PC-9 (cell line): ENCODE measurements at regions not wholly inside any gene's neighbourhood (a gene's known extent, or its start where the extent isn't known, plus 50 kb on each side); places are given as distances from the start of the nearest gene placed in this dataset.

Experiments
- BruUV-seq: library from RNA; stranded (reverse); fragments of 400-500 nt; replicated peaks from 2 replicates; lab custom pipeline; 2021; lab: Mats Ljungman, UMichigan
- CTCF ChIA-PET: fragments of 300-600 bp; sonication (Branson Sonifier 250); formaldehyde crosslinking; loops from one replicate; lab custom pipeline; 2022; ENCODE audit warnings: antibody characterized with exemption; lab: Charles Lee
- POLR2A ChIA-PET: fragments of 300-600 bp; sonication (Branson Sonifier 250); formaldehyde crosslinking; loops from one replicate; lab custom pipeline; 2022; ENCODE audit warnings: antibody characterized with exemption; ENCODE audit not compliant: unreplicated experiment; lab: Charles Lee
- DNase-seq, 2 experiments: peaks; one replicate each; pipeline versions ENCODE4 v3.0.0 to v3.0.0-alpha.2; 2015 to 2022; ENCODE audit warnings: mixed read lengths in 1 of 2
- H2AFZ ChIP-seq: fragments of 200-600 bp; sonication (generic); 2 replicates; pipeline ENCODE4 v1.8.1; 2017; ENCODE audit warnings: antibody characterized with exemption
- H3F3A ChIP-seq: fragments of 200-600 bp; sonication (generic); 2 replicates; pipeline ENCODE4 v1.8.1; 2017; ENCODE audit warnings: antibody characterized with exemption, mild to moderate bottlenecking, low read depth; ENCODE audit not compliant: insufficient read depth
- H3K27ac ChIP-seq: fragments of 200-600 bp; sonication (generic); 2 replicates; pipeline ENCODE4 v1.6.1; 2016; ENCODE audit warnings: mixed run types
- H3K27me3 ChIP-seq: fragments of 200-600 bp; sonication (generic); 2 replicates; pipeline ENCODE4 v1.6.1; 2016; ENCODE audit warnings: low read depth, mixed run types; ENCODE audit not compliant: insufficient read depth
- H3K36me3 ChIP-seq: fragments of 200-600 bp; sonication (generic); 2 replicates; pipeline ENCODE4 v1.6.1; 2016; ENCODE audit warnings: low read depth, mixed run types
- H3K4me1 ChIP-seq: fragments of 200-600 bp; sonication (generic); replicated peaks from 2 replicates; pipeline ENCODE4 v1.6.1; 2016; ENCODE audit warnings: mixed run types; ENCODE audit not compliant: insufficient read depth
- H3K4me2 ChIP-seq: fragments of 200-600 bp; sonication (generic); 2 replicates; pipeline ENCODE4 v1.6.1; 2017; ENCODE audit warnings: mixed run types
- H3K4me3 ChIP-seq: fragments of 200-600 bp; sonication (generic); 2 replicates; pipeline ENCODE4 v1.6.1; 2016; ENCODE audit warnings: mixed run types
- H3K79me2 ChIP-seq: fragments of 200-600 bp; sonication (generic); 2 replicates; pipeline ENCODE4 v1.6.1; 2017; ENCODE audit warnings: low read depth, mixed run types
- H3K9me2 ChIP-seq: fragments of 200-600 bp; sonication (generic); 2 replicates; pipeline ENCODE4 v1.8.1; 2017; ENCODE audit warnings: mild to moderate bottlenecking; ENCODE audit not compliant: insufficient read depth
- H3K9me3 ChIP-seq: fragments of 200-600 bp; sonication (generic); 2 replicates; pipeline ENCODE4 v1.8.1; 2016; ENCODE audit warnings: low read depth; ENCODE audit not compliant: insufficient read depth
- H4K20me1 ChIP-seq: fragments of 200-600 bp; sonication (generic); 2 replicates; pipeline ENCODE4 v1.8.1; 2017; ENCODE audit not compliant: insufficient read depth
- EZH2 ChIP-seq: fragments of 200-600 bp; sonication (generic); IDR thresholded peaks from 2 replicates; pipeline ENCODE4 v1.8.0; 2017; ENCODE audit warnings: antibody characterized with exemption, low read depth
- intact Hi-C: fragments of 100-400 bp; cut with micrococcal nuclease; formaldehyde crosslinking; loops from one replicate; pipeline ENCODE4 v1.10.0; 2022; ENCODE audit not compliant: unreplicated experiment
- TF ChIP-seq, protein P1 (sequence below): fragments of 200-600 bp; sonication (generic); conservative IDR thresholded peaks from 2 replicates; pipeline ENCODE4 v1.6.1; 2017; ENCODE audit warnings: mixed run types, antibody characterized with exemption, mild to moderate bottlenecking, moderate library complexity

DNA sequence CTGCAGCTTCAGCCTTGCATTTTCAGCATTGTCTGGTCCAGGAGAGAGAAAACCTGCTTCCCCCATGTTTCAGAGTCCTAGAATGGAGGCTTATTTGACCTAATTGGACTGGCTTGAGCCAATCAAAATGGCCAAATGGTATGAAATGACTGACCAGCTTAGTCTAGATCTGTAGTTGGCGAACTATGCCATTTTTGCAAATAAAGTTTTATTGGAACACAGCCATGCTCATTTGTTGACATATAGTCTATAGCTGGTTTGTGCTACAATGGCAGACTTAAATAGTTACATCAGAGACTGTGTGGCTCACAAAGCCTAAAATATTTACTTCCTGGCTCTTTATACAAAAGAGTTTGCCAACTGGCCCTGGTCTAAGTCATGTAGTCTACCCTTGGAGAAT, 180.8 kb downstream of the HS3ST3B1 start:
- Histone ChIP-seq H2AFZ (no peak overlapping the region), H4K20me1 (no peaks in the 10 kb centered on the region), H3K4me1 (no peaks in the 10 kb centered on the region), H3K4me2 (no peak overlapping the region), H3K36me3 (no peaks in the 10 kb centered on the region), H3K27ac (no peak overlapping the region), H3K9me3 (no peaks in the 10 kb centered on the region), H3K79me2 (no peaks in the 10 kb centered on the region), H3K9me2 (no peaks in the 10 kb centered on the region), H3K27me3 (no peaks in the 10 kb centered on the region), H3K4me3 (no peak overlapping the region), H3F3A (no peaks in the 10 kb centered on the region)
- TF ChIP-seq EZH2 = no peak
- TF ChIP-seq, protein P1, sequence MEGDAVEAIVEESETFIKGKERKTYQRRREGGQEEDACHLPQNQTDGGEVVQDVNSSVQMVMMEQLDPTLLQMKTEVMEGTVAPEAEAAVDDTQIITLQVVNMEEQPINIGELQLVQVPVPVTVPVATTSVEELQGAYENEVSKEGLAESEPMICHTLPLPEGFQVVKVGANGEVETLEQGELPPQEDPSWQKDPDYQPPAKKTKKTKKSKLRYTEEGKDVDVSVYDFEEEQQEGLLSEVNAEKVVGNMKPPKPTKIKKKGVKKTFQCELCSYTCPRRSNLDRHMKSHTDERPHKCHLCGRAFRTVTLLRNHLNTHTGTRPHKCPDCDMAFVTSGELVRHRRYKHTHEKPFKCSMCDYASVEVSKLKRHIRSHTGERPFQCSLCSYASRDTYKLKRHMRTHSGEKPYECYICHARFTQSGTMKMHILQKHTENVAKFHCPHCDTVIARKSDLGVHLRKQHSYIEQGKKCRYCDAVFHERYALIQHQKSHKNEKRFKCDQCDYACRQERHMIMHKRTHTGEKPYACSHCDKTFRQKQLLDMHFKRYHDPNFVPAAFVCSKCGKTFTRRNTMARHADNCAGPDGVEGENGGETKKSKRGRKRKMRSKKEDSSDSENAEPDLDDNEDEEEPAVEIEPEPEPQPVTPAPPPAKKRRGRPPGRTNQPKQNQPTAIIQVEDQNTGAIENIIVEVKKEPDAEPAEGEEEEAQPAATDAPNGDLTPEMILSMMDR = no peak
- DNase-seq = no peak
- intact Hi-C loops = no loop called here
- CTCF ChIA-PET = no interaction called here
- BruUV-seq = no TSS peak
- POLR2A ChIA-PET = no interaction called here

DNA sequence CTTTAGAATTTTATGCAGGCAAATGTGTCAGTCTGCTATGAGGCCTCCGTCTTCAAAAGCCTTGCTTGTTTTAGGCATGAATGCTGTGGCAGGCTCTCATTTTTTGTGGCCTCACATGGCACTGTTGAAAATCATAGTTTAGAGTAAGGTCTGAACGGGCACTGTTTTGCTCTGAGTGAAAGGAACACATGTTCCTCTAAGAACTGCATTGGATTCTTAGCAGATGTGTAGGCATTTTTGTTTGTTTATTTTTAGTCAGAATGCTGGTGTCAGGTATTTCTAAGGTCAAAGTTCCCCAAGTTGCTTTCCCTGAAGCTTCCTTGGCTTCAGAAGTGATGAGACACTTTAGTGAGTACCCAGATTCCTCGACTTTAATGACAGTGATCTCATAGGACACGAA, 173.7 kb downstream of the HS3ST3B1 start:
- H4K20me1 ChIP-seq = no peaks in the 10 kb centered on the region
- ChIA-PET CTCF (no interaction called here), POLR2A (no interaction called here)
- no peaks in the 10 kb centered on the region for H3K36me3 ChIP-seq
- no peak overlapping the region for H3K4me3 ChIP-seq
- no peaks in the 10 kb centered on the region for H3K79me2 ChIP-seq
- no peaks in the 10 kb centered on the region for H3K9me3 ChIP-seq
- no peak overlapping the region for H3K4me2 ChIP-seq
- H3K27ac ChIP-seq = no peak overlapping the region
- intact Hi-C loops = no loop called here
- no peaks in the 10 kb centered on the region for H3K9me2 ChIP-seq
- DNase-seq = no peak
- no peak overlapping the region for H2AFZ ChIP-seq
- H3K4me1 ChIP-seq = no peaks in the 10 kb centered on the region
- no peaks in the 10 kb centered on the region for H3K27me3 ChIP-seq
- BruUV-seq = no TSS peak
- TF ChIP-seq, protein P1 = no peak
- TF ChIP-seq EZH2 = no peak
- no peaks in the 10 kb centered on the region for H3F3A ChIP-seq

DNA sequence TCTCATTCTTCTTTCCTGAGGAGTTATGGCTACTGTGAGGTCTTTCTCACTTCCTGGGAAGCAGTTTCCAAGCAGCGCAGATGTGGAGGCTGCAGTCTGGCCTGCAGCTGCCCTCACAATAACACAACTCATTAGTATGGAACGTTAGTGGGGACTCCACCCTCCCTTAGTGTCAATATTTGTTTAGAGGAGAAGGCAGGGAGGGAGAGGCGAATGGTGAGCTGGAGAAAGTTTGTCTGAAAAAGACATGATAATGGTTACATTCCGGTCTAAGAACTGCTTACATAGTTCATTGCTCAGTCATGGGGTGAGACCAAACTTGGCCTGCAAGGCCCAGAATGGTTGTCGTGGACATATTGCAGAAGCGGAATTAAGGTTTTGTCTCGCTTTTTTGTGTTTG, 170.2 kb downstream of the HS3ST3B1 start:
- H3K27me3 ChIP-seq = no peaks in the 10 kb centered on the region
- no peak overlapping the region for H3K4me3 ChIP-seq
- intact Hi-C loops = no loop called here
- H2AFZ ChIP-seq = no peak overlapping the region
- H3K9me2 ChIP-seq = no peaks in the 10 kb centered on the region
- no peaks in the 10 kb centered on the region for H4K20me1 ChIP-seq
- H3F3A ChIP-seq = no peaks in the 10 kb centered on the region
- no peak overlapping the region for H3K27ac ChIP-seq
- H3K4me2 ChIP-seq = no peak overlapping the region
- no TSS peak for BruUV-seq
- H3K9me3 ChIP-seq = no peaks in the 10 kb centered on the region
- no peaks in the 10 kb centered on the region for H3K36me3 ChIP-seq
- DNase-seq = no peak
- POLR2A ChIA-PET = no interaction called here
- H3K79me2 ChIP-seq = no peaks in the 10 kb centered on the region
- no peak for TF ChIP-seq EZH2
- TF ChIP-seq, protein P1 = no peak
- CTCF ChIA-PET = no interaction called here
- H3K4me1 ChIP-seq = no peaks in the 10 kb centered on the region
